GM12872 (cell line): ENCODE measurements at regions not wholly inside any gene's neighbourhood (a gene's known extent, or its start where the extent isn't known, plus 50 kb on each side); places are given as distances from the start of the nearest gene placed in this dataset.

Experiments
- TF ChIP-seq, protein P1 (sequence below): IDR thresholded peaks from 3 replicates; pipeline ENCODE4 v1.5.1; 2011; ENCODE audit warnings: low read depth, mild to moderate bottlenecking, low read length, moderate library complexity; ENCODE audit not compliant: insufficient read depth

DNA sequence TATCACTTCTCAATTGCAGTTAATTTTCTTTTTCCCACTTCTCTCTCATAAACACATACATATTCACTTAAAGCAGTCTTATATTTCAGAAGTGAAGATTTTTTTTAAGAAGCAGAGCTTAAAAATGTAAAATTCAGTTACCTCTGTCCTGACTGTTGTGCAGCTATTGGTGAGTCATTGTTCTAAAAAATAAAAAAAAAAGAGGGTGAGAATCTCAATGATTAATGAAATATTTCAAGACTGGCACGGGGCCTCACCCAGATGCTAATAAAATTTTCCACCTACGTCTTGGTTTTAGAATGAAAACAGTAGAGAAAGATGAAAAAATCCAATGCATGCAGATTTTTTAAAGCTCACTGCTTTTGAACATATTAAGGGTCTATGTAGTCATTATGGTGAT is 67.7 kb downstream of the RDH14 start:
- TF ChIP-seq, protein P1, sequence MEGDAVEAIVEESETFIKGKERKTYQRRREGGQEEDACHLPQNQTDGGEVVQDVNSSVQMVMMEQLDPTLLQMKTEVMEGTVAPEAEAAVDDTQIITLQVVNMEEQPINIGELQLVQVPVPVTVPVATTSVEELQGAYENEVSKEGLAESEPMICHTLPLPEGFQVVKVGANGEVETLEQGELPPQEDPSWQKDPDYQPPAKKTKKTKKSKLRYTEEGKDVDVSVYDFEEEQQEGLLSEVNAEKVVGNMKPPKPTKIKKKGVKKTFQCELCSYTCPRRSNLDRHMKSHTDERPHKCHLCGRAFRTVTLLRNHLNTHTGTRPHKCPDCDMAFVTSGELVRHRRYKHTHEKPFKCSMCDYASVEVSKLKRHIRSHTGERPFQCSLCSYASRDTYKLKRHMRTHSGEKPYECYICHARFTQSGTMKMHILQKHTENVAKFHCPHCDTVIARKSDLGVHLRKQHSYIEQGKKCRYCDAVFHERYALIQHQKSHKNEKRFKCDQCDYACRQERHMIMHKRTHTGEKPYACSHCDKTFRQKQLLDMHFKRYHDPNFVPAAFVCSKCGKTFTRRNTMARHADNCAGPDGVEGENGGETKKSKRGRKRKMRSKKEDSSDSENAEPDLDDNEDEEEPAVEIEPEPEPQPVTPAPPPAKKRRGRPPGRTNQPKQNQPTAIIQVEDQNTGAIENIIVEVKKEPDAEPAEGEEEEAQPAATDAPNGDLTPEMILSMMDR, result no peak

DNA sequence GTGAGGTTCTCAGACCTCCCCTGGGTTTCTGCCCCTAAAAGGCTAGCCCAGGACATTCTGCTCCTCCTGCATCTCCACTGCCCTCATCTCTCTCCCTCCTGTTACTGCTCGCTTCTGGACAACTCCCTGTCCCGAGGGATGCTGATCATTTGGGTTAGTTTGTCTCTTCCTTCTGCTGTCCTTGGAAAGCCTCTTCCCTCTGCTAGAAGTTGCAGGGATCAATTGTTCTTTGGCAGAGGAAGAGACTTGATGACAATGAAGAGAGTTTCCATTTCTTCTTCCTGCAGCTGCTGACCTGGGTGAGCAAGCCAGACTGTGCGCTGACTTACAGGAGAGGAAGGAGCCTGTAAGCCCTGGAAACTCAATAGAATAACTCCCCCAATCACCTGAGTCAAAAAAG is 68.9 kb downstream of the RDH14 start:
- TF ChIP-seq, protein P1, result no peak

DNA sequence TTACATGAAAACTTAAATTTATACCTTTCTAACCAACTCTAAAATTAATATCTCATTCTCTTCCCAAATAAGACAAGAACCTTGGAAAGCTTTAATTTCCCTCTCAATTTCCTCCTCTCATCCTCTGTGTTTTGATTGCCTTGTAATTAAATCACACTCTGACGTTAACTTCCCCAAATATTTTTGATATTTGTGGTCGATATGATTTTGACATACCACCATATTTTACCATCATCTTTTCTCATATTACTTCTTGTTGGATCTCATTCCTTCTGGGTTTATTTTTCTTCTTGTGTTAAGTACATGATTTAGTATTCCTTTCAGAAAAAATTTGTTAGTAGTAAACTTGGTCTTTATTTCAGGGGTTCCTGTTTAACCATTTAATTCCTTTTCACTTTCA is 69.6 kb downstream of the RDH14 start:
- TF ChIP-seq, protein P1, result no peak

DNA sequence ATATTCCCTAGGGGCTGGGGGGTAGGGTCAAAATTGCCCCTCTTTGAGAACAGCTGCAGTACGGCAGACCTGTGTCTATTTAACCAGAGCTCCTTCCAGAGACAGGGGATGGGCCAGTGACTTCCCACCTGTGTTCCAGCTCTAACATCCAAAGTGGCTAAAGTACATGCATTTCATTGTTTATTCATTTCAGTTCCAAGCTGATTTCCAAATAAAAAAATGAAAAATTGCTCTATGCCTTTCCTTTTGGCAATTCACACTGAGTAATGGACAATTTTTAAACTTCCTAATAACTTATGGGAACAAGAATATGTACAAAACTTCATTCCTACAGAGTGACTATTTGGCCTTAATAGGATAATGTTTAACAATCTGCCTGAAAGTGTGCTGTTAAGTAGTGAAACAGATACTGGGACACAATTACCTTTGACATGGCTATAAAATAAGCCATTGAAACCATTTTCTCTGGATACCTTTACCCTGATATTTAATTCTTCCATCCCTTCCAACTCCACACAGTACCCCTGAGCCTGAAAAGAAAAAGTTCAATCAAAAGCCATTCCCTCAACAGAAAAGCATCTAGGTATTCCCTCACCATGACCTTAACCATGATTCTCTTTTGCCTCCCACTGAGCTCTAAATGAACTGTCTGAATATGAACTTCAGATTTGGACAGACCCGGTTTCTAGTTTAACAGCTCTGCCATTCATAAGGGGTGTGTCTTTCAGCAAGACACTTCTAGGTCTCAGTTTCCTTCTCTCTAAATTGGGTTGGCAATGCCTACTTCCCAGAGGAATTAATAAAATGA is 73.1 kb downstream of the RDH14 start:
- TF ChIP-seq, protein P1, result no peak

DNA sequence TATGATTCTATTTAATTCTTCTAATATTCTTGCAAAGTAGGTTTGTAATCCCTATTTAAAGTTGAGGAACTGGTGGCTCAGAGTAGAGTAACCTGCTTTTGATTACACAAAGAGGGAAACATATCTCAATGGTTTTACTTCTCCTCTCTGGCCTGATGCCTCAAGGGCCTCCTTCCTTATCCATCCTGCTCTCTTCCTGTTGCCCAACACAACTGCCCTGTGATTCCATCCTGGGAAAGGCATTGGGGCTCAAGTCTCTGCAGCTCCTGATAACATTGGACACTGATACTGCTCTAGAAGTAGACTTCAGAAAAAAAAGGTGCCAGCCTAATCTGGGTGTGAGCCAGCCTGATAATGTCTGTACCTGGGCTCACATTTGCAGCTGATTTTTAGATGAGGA is 75.8 kb downstream of the RDH14 start:
- TF ChIP-seq, protein P1, result no peak

DNA sequence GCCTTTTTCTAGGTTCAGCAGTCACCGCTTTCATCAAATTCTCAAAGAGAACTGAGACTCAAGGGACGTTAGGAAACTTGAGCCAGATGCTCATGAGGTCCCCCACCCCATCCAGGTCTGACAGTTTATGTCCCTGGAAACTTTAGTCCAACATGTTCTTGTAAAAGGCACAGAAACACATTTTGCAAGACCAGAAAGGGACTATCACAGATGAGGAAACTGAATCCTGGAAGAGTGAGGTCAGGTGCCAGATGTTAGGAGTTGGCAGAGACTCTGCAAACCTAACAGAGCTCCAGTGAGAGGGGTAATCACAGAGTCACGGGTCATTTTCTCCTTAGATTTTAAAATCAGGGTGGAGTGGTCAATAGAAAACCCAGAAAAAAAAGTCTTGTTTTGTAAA is 76.6 kb downstream of the RDH14 start:
- TF ChIP-seq, protein P1, result no peak

DNA sequence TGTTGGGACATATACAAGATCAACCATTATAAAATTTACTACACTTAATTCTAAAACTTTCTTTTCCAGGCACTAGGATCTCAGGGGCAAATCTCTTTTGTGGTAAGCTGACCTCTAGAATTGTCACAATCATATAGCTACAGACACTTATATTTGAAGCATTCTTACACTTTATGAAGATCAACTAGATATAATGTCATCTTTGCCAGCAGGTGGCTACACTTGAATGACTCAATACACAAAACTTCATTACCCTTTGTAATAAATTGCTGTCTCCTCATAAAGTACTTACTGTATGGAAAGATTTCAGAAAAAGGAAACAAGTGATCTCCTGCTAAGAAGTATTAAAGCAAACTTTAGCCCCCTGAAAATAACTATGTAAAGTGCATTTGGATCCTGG is 77.8 kb downstream of the RDH14 start:
- TF ChIP-seq, protein P1, result no peak
